GM21717 (cell line): ENCODE measurements at regions not wholly inside any gene's neighbourhood (a gene's known extent, or its start where the extent isn't known, plus 50 kb on each side); places are given as distances from the start of the nearest gene placed in this dataset.
"Not testable (repeated sequence)": the region's sequence is repeated elsewhere in the genome, so short reads cannot be mapped to it uniquely, and the experiment has no call there.

Source experiments
- ATAC-seq: cut with Tn5 transposase; IDR thresholded peaks from one replicate; pipeline ENCODE4 v1.9.1; 2021; ENCODE audit warnings: mild to moderate bottlenecking, moderate library complexity; ENCODE audit not compliant: unreplicated experiment

DNA sequence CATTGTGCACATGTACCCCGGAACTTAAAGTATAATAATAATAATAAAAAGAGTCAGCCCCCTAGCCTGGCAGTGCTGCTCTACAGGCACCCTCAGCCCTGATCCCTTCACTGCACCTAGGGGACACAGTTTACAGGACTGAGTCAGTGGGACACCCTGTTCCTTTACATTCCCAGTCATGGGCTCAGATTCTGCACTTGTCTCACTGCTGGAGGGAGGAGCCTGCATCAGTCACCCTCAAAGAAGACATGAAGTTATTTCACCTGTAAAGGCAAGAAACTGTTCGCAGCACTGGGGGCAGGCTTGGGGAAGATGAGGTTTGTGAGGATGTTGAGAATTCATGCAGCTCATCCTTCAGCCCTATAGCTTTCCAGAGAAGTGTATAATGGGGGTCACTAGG is 50.7 kb upstream of the VPREB1 start:
- no peak for ATAC-seq

- not testable (repeated sequence) for ATAC-seq
These were observed 51.1 kb upstream of the VPREB1 start for GRCh38 chr22:22193462-22193861.

DNA sequence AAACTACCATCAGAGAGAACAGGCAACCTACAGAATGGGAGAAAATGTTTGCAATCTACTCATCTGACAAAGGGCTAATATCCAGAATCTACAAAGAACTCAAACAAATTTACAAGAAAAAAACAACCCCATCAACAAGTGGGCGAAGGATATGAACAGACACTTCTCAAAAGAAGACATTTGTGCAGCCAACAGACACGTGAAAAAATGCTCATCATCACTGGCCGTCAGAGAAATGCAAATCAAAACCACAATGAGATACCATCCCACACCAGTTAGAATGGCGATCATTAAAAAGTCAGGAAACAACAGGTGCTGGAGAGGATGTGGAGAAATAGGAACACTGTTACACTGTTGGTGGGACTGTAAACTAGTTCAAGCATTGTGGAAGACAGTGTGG is 51.6 kb upstream of the VPREB1 start:
- ATAC-seq = not testable (repeated sequence)

DNA sequence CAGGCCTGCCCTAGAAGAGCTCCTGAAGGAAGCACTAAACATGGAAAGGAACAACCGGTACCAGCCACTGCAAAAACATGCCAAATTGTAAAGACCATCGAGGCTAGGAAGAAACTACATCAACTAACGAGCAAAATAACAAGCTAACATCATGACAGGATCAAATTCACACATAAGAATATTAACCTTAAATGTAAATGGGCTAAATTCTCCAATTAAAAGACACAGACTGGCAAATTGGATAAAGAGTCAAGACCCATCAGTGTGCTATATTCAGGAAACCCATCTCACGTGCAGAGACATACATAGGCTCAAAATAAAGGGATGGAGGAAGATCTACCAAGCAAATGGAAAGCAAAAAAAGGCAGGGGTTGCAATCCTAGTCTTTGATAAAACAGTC is 54.8 kb upstream of the VPREB1 start:
- ATAC-seq = not testable (repeated sequence)

- not testable (repeated sequence) for ATAC-seq
These were observed 56.7 kb upstream of the VPREB1 start for GRCh38 chr22:22187863-22188262.

GRCh38 chr22:22187299-22187698 is 57.3 kb upstream of the VPREB1 start:
- no peak for ATAC-seq

GRCh38 chr22:22185844-22186499 is 58.6 kb upstream of the VPREB1 start:
- ATAC-seq = no peak

- no peak for ATAC-seq
These were observed 59.4 kb upstream of the VPREB1 start for GRCh38 chr22:22185217-22185616.

DNA sequence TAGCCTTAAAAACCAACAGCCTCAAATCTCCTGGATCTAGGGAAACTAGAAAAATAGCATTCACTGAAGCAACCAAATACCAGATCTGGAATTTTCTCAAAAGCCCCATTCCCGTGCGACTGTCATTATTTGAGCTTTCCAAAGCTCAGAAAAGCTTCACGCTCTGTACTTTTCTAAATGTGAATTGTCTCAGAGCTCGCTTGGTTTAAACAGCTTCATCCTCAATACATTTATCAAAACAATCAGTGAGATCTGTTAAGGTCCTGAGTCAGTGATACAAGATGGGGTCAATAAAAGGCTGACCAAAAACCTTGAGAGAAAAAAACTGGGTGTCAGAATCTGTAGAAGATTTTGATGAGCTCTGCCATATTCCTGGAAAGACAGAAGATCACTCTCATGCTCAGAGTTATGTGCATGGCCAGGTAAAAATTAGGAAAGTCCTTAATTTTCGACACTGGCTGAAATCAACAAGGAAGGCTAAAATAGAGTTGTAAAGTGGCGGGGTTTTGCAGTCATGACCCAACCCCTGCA is 60.2 kb upstream of the VPREB1 start:
- no peak for ATAC-seq

GRCh38 chr22:22182990-22183264 is 61.7 kb upstream of the VPREB1 start:
- ATAC-seq = no peak

DNA sequence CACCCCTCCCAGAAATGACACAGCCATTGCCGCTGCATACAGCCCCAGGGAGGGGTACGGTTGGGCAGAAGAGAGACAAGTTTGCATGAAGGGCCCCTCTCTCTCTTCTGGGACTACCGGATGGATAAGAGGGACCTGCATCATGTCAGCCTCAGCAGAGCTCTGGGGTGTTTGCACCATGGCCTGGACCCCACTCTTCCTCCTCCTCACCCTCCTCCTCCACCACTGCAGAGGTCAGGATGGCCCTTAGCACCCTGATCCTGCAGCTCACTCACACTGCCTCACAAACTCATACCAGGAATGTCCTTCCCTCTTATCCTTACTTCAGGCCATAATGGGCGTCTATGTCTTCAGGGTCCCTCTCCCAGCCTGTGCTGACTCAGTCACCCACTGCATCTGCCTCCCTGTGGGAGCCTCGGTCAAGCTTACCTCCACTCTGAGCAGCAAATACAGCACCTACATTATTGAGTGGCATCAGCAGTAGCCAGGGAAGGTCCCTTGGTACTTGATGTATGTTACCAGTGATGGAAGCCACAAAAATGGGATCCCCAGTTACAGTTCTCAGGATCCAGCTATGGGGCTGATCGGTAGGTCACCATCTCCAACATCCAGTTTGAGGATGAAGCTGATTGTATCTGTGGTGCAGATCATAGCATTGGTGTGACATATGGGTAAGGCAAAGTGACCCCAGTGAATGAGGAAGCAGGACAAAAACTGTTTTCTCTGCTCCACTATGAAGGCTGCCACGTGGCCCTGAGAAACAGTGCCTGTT is 62.2 kb upstream of the VPREB1 start:
- ATAC-seq = no peak

- no peak for ATAC-seq
These were observed 63.2 kb upstream of the VPREB1 start for GRCh38 chr22:22181341-22181850.

DNA sequence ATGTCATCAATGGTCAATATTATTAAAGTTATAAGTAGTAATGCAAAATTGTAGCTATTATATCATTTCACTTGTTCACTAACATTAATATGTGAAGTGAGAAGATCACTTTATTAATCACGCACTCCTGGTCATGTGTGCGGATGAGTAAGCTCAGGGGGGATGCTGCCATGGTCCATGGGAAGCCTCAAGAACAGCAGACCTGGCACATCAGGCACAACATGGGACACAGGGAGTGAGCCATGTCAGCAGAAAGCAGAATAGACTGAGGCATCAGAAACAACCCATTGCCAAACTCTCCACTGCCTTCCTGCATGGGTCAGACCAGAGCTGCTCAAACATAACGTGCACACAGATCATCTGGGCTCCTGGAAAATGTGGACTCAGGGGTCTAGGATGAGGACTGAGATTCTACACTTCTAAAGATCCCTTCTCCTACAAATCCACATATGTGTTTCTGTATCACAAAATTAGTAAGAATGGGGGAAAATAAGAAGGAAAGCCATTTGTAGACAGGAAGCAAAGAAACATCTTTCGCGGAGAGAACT is 63.8 kb upstream of the VPREB1 start:
- ATAC-seq = no peak

DNA sequence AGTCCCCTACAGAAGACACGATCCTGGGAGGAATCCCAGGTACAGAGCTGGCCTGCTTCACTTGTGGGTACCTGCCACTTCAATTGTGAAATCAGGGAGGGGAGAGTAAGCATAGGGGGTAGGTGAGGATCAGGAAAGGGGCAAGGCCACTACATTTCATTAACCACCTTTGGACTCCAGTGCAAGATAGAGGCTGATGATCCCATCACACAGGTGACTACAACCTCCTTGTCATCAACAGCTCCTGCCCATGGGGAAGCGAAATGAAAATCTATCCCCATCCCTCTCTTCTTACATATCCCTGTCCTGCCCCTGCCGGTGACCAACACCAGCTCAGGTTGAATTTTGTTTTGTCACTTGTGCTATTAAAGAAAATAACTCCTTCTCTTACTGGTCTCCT is 64.7 kb upstream of the VPREB1 start:
- ATAC-seq = no peak

DNA sequence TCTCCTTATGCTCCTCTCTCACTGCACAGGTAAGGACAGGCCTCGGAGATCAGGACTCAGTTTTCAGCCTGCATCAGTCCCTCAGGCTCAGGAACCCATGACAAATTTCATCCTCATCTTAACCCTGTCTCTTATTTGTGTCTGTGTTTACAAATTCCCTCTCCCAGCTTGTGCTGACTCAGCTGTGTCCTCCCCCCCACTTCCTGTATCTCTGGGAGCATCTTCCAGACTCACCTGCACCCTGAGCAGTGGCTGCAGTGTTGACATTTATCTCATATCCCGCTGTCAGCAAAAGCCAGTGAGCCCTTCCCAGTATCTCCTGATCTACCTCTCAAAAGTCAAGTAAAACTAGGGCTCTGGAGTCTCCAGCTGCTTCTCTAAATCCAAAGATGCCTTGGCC is 65.6 kb upstream of the VPREB1 start:
- no peak for ATAC-seq

DNA sequence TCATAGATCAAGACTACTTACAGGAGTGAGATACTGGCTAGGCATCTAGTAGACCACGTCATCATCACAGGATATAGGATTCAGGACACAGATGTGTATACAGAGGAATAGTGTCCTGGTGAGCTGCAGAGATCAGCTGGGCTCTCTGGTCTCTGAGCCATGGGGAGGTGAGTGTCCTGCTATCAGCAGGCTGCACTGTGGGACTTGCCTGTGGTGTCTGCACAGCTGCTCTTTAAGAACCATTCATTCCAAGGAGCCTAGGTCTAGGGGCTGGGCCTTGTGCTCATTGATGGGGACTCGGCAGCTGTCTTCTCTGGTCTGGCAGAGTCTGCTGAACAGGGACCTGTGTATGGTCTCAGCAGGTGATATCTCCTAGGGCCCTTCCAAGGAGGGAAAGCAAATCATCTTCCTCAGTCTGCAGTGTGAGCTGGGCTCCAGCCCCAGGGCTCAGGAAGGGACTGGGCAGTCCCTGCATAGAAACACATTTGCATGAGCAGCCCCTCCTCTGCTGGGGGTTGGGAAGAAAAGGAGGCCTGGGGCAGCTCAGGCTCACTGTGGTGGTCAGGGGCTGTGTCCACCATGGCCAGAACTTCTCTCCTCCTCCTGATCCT is 66.1 kb upstream of the VPREB1 start:
- no peak for ATAC-seq

- ATAC-seq = no peak
These were observed 67.5 kb upstream of the VPREB1 start for GRCh38 chr22:22176929-22177616.

- not testable (repeated sequence) for ATAC-seq
These were observed 71.5 kb upstream of the VPREB1 start for GRCh38 chr22:22172896-22173628.

- ATAC-seq = no peak
These were observed 73.0 kb upstream of the VPREB1 start for GRCh38 chr22:22171357-22172218.
